ENCODE measurements at regions not wholly inside any gene's neighbourhood (a gene's known extent, or its start where the extent isn't known, plus 50 kb on each side); places are given as distances from the start of the nearest gene placed in this dataset.

DNA sequence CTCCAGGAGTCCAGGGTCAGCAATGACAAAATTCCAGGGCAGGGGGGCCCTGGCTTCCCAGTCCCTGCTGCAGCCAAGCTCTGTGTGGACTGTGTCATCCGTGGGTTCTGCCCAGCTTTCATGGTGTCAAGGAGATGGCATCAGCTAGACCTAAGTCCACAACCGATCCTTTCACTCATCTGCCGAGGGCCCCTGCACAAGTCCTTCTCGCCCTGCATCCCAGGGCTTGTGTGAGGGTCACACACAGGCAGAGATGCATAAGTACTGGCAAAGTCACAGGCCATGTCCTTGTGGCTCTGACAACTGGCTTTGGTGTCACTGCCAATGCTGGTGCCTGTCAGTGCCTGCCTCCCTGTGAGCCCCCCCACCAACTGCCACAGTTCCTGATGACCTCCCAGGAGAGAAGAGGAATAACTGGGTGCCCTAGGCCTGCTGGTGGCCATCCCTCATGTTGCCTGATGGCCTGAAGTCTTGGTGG, 181.4 kb upstream of the CST7 start:
- no peak for TF ChIP-seq ZFX (IDR thresholded peaks at IDR 0.05)
- TF ChIP-seq, protein P1, sequence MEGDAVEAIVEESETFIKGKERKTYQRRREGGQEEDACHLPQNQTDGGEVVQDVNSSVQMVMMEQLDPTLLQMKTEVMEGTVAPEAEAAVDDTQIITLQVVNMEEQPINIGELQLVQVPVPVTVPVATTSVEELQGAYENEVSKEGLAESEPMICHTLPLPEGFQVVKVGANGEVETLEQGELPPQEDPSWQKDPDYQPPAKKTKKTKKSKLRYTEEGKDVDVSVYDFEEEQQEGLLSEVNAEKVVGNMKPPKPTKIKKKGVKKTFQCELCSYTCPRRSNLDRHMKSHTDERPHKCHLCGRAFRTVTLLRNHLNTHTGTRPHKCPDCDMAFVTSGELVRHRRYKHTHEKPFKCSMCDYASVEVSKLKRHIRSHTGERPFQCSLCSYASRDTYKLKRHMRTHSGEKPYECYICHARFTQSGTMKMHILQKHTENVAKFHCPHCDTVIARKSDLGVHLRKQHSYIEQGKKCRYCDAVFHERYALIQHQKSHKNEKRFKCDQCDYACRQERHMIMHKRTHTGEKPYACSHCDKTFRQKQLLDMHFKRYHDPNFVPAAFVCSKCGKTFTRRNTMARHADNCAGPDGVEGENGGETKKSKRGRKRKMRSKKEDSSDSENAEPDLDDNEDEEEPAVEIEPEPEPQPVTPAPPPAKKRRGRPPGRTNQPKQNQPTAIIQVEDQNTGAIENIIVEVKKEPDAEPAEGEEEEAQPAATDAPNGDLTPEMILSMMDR (conservative IDR thresholded peaks at IDR 0.05) = no peak
- no peak overlapping the region for H3K27ac ChIP-seq

DNA sequence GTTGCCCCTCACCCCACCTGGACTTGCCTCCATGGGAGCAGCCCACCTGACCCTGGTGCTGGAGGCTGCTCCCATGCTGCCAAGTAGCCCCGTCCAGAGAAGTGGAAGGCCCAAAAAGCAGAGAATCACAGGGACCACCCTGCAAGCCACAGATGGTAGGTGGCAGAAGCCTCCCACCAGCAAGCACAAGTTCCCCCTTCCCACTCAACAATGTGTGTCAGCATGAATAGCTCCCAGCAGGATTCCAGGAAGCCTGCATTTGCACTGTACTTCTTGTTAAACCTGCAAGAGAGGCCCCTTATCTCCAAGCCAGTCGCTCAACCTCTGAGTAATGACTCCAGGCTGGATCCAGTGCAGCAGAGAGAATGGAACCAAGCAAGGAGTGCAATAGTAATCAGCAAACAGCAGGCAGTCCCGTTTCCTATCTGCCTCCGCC, 180.8 kb upstream of the CST7 start:
- TF ChIP-seq ZFX (IDR thresholded peaks at IDR 0.05) = no peak
- TF ChIP-seq, protein P1 (conservative IDR thresholded peaks at IDR 0.05) = no peak
- no peak overlapping the region for H3K27ac ChIP-seq

DNA sequence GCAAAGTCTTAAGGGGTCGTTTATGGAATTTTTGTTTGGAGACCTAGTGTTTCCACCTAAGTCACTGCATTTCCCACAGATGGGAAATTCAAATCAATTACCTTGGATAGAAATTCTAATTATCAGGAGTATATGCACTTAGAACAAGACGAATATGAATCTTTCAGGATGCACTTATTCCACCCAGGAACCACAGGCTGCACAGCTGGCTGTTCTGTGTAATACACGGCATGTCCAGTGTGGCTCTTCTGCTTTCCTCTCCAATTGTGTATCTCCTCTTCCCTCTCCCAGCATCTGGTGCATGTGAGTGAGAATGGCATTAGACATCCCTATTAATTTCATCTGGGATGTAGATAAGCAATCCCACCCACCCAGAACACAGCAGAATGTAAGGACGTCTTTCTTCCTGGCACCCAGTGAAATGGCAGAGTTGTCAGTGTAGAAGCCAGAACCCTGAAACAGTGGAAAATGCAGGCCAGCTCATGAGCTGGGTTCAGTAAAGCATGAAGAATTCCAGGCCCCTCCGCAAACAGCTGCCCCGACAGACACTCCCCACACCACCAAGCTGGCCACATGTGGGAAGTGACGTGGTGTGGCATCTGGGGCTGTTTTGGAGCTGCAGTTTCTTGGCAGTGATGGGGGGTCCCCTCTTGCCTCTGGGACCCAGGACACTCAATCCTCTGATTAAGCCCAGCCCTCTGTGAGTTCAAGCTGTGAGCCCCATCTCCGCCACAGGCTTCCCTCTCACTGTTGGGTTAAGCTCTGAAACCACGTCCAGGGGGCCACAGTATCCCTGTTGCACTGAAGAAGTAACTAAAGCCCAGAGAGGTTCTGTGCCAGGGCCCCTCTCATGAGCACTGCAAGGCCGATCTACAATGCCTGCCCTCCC, 180.1 kb upstream of the CST7 start:
- TF ChIP-seq, protein P1 (conservative IDR thresholded peaks at IDR 0.05) = no peak
- no peak for TF ChIP-seq ZFX (IDR thresholded peaks at IDR 0.05)
- H3K27ac ChIP-seq = no peak overlapping the region

DNA sequence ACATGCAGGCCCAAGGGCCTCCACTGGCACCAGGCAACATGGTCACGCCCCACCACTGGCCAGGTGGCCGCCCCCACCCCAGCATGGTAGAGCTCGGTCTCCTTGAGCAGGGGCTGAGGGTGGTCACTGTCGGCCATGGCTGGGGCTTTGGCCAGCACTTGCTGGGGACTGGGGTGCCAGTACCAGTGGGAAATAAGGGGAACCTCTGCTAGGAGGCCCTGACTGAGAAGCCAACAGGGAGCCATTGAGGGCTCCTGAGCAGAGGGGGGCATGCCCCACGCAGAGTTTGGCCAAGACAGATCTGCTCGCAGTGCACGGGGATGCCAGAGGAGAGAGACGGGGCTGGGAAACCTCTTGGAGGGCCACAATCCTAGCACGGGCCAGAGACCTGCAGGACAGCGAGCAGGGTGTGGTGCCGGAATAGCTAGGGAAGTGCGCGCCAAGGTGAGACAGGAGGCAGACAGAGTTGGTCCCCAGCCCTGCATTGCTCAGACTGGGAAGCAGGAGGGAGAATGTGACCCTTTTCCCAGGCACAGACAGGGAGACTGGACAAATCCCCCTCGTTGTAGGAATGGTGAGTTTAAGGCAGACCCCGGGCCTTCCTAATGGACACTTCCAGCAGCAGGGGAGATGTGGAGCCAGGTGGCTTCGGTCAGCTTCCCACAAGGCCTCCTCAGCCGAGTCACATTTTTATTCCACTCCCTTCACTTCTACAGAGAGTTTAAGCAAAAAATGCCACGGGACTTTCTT, 179.0 kb upstream of the CST7 start:
- no peak overlapping the region for H3K27ac ChIP-seq

DNA sequence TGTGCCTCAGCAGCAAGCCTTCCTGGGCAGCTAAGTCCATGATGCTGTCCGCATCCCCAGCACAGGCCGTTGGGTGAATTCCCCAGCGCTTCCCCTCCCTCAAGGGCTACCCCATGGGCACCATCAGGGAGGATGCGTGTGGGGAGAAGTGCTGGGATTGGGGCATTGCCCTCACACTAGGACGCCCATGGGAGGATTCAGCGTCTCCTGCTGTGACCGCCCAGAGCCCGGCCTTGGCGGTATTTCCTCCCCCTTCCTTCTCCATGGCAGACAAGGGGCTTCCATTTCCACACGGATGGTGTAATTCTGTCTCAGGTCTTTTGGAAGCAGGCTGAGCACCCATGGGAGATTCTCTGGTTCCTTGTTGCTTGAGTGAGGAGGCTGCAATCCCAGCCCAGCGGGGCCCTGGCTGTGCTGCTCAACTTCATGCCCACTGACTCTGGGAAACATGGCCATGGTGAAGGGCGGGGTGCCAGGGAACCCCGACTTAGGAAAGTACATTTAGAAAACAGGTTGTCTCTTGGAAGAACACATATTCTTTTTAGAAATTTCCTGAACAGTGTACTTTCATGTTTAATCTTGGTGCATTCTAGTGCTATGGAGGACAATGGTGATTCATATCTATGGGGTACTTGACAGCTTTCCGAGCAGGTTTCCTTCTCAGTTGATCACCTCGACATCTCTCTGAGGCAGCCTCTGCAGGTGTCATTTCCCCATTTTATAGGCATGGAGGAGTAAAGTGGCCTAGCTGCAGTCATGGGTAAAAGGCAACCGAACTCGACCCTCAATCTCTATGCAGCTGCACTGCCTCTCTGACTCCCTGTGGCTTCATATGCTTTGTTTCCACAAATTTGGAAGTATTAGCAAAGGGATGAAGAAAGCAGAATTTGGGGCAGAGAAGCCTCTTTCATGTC, 178.2 kb upstream of the CST7 start:
- H3K27ac ChIP-seq = no peak overlapping the region
- TF ChIP-seq, protein P1 (conservative IDR thresholded peaks at IDR 0.05) = no peak
- no peak for TF ChIP-seq ZFX (IDR thresholded peaks at IDR 0.05)

More for the DNA sequence above, 179.0 kb upstream of the CST7 start:
- TF ChIP-seq ZFX (IDR thresholded peaks at IDR 0.05) = no peak
- TF ChIP-seq, protein P1 (conservative IDR thresholded peaks at IDR 0.05) = no peak

DNA sequence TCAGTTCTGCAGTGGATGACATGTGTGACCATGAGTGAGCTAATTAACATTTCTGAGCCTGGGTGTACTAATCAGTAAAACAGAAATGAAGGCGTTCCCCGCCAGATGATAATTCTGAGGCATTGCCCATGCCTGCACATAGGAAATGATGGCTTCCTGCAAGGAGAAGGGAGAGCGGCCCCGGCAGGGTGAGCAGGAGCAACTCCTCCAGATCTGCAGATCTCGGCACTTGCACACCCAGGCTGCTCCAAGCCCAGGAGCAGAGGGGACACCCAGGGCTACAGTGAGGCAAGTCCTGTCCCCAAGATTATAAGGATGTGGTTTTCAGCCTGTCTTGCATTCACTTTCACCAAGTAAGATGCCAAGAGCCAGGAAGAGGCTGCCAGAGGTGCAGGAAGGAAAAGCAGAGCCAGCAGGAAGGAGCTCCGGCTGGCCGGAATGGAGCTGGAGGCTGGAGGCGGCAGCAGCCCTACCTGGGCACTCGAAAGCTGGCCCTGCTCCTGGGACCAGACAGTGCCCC, 177.5 kb upstream of the CST7 start:
- TF ChIP-seq ZFX (IDR thresholded peaks at IDR 0.05) = no peak
- TF ChIP-seq, protein P1 (conservative IDR thresholded peaks at IDR 0.05) = no peak
- H3K27ac ChIP-seq = no peak overlapping the region

All from C4-2B (cell line).